22Rv1 (cell line): ENCODE measurements at regions not wholly inside any gene's neighbourhood (a gene's known extent, or its start where the extent isn't known, plus 50 kb on each side); places are given as distances from the start of the nearest gene placed in this dataset.

Source experiments
- H3K27ac ChIP-seq: fragments of 450-650 bp; 2 replicates; pipeline ENCODE4 v1.5.1; 2017
- ZFX ChIP-seq: fragments of 450-650 bp; IDR thresholded peaks from 2 replicates; pipeline ENCODE4 v1.6.1; 2017; ENCODE audit warnings: antibody characterized with exemption, borderline replicate concordance
- TF ChIP-seq, protein P1 (sequence below): fragments of 450-650 bp; IDR thresholded peaks from 2 replicates; pipeline ENCODE4 v1.5.1; 2017; ENCODE audit warnings: mild to moderate bottlenecking

DNA sequence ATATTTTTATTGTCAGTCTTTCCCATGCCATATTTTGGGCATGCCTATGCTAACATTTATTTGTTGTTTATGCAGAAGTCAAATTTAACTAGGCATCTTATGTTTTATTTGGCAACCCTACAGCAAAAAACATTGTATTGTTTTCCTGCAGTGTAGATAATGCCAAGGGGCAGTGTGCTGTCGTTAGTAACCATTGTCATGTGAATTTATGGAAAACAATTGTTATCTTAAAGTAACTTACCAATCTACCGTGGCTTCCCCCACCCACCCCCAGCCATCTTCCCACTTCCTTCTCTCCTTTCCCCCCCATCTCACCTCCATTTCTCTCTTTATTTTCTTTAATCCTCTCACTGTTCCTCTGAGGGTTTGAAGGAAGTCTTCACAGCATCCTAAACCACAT, 370.5 kb downstream of the ACTR3B start:
- TF ChIP-seq ZFX, result no peak
- TF ChIP-seq, protein P1, sequence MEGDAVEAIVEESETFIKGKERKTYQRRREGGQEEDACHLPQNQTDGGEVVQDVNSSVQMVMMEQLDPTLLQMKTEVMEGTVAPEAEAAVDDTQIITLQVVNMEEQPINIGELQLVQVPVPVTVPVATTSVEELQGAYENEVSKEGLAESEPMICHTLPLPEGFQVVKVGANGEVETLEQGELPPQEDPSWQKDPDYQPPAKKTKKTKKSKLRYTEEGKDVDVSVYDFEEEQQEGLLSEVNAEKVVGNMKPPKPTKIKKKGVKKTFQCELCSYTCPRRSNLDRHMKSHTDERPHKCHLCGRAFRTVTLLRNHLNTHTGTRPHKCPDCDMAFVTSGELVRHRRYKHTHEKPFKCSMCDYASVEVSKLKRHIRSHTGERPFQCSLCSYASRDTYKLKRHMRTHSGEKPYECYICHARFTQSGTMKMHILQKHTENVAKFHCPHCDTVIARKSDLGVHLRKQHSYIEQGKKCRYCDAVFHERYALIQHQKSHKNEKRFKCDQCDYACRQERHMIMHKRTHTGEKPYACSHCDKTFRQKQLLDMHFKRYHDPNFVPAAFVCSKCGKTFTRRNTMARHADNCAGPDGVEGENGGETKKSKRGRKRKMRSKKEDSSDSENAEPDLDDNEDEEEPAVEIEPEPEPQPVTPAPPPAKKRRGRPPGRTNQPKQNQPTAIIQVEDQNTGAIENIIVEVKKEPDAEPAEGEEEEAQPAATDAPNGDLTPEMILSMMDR, result no peak
- H3K27ac ChIP-seq, result no peak overlapping the region

DNA sequence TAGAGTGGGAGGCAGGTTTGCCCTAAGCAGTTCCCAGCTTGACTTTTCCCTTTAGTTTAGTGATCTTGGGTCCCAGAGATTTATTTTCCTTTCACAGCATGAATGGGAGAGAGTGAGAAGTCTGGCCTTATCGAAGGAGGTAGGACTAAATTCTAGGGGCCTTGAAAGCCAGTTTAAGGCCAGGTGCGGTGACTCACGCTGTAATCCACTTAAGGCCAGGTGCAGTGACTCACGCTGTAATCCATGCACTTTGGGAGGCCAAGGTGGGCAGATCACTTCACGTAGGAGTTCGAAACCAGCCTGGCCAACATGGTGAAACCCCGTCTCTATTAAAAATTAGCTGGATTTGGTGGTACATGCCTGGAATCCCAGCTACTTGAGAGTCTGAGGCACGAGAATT, 392.2 kb downstream of the ACTR3B start:
- TF ChIP-seq, protein P1, result no peak
- TF ChIP-seq ZFX, result no peak
- H3K27ac ChIP-seq, result no peak overlapping the region

DNA sequence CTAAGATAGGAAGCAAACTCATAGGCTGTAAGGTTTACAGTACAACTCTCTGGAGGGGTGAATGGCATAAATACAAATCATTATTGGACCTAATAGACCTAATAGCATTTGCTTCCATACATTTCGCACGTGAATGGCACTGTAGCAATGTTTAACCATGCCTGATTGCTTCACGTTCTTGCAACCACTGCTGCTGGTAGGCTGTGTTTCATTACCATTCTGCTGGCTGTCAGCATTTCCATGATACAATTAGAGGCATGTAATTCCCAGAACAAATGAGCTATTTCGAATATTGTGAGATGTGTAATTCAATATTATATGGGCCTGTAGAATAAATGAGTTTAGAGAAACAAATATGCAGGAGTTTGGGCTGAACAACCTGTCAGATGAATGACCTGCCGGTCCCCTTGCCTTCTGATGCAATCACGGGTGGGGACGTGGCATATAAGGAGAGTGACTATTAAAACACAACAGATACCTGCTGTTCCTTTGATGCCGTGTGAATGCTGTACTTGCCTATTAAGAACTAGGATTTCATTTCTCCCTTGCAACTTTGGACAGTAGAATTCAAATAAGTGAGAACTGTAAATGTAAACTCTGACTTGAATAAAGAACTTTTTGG, 393.4 kb downstream of the ACTR3B start:
- TF ChIP-seq, protein P1, result no peak
- no peak for TF ChIP-seq ZFX
- no peak overlapping the region for H3K27ac ChIP-seq

DNA sequence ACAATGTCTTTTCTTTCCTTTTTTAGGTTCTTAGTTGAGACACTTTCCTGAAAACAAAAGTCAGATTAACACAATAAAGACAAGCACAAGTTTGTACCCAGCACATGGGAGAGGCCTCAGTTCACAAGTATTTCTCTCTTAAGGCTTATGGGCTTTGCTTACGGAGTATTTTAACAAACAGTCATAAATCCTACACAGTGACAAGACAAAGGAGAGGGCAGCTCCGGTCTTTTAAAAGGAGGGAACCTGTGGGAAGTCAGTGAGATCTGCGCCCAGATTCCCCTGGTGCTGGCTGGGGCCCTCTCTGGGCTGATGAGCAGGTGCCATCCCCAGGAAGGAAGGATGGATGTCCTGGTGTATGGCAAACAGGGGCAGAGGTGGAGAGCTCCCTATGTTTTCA, 398.6 kb downstream of the ACTR3B start:
- no peak overlapping the region for H3K27ac ChIP-seq
- TF ChIP-seq, protein P1, result no peak
- no peak for TF ChIP-seq ZFX

DNA sequence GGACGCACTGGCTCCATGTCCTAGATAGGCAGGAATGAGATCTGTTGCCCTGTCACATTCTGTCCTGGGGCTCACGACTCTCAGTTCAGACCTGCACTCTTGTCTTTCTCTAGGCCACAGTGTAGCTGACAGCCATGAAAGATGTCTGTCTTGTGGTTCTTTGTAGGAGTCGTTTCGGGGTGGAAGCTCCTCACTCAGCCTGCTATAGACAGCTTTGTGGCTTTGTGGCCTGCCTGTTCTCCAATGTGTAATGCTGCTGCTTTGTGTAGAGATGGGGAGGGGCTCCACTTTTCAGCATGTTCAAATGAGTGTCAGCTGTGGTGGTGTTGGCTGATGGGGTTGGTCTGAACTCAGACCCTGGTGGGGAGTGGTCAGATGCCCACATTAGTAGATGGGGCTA, 410.7 kb downstream of the ACTR3B start:
- H3K27ac ChIP-seq, result no peak overlapping the region
- no peak for TF ChIP-seq ZFX
- TF ChIP-seq, protein P1, result no peak

DNA sequence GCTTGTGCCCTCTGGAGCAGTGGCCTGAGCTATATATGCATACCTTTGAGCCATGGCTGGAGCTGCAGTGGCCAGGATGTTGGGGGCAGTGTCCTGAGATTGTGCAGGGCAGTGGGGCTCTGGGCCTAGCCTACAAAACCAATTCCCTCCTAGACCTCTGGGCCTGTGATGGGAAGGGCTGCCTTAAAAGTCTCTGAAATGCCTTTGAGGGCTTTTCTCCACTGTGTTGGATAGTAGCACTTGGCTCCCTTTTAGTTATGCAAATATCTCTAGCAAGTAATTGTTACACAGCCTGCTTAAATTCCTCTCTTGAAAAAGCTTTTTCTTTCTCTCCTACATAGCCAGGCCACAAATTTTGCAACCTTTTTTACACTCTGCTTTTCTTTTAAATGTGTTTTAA, 426.4 kb downstream of the ACTR3B start:
- TF ChIP-seq, protein P1, result no peak
- no peak for TF ChIP-seq ZFX
- no peak overlapping the region for H3K27ac ChIP-seq

DNA sequence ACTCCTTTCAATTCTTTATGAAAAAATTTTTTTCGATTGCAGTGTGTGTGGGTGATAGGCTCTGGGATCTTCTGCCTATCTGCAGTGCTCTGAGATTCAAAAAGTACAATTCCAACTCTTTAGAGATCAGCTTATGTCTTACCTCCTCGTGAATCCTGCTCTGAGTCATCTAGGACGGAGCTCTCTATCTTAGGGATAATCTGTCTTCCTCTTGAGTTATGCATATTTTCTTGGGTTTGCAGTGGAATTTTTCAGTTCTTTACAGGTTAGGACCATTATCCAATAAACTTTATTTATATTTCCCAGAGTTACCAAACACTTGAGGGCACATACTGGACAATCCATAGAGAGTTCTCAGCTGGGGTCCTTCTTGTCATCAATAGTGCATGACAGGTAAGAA, 428.6 kb downstream of the ACTR3B start:
- TF ChIP-seq, protein P1, result no peak
- TF ChIP-seq ZFX, result no peak

More for the DNA sequence above, 428.6 kb downstream of the ACTR3B start:
- no peak overlapping the region for H3K27ac ChIP-seq
